ENCODE measurements at regions not wholly inside any gene's neighbourhood (a gene's known extent, or its start where the extent isn't known, plus 50 kb on each side); places are given as distances from the start of the nearest gene placed in this dataset.

DNA sequence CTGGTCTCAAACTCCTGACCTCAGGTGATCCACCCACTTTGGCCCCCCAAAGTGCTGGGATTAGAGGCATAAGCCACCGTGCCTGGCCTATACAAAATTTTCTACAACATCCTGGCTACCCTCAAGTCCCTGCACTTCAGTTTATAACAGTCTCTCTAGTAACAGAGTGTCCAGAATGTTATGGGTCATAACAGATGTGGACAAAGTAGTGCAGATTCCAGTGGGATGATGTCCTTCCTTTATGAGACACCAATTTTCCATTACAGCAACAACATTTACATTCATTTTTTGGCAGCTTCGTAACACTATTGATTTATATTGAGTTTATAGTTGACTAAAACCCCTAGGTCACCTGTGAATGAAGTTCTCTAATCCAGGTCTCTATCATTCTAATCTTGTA is 429.4 kb upstream of the PTBP2 start:
- FAIRE-seq (no peak), DNase-seq (ENCODE audit: low read depth in 1 of 2, low spot score in 2 of 2) (no peak)
- Histone ChIP-seq H3K14ac (ENCODE audit: insufficient read length) (no peak overlapping the region), H2BK15ac (ENCODE audit: low read length) (no peak overlapping the region), H3K79me2 (ENCODE audit: control insufficient read depth in 1 of 2, insufficient read depth in 2 of 2, low read length in 2 of 2) (no peaks in the 10 kb centered on the region), H2BK20ac (ENCODE audit: low read length) (no peak overlapping the region), H4K8ac (ENCODE audit: extremely low read depth, insufficient read depth, low read length) (no peak overlapping the region), H3K18ac (ENCODE audit: extremely low read depth, low read length) (no peak overlapping the region), H3K4me3 (ENCODE audit: extremely low read depth in 1 of 4, insufficient read depth in 2 of 4, low read depth in 3 of 4, low read length in 4 of 4) (no peak overlapping the region), H2AK5ac (ENCODE audit: low read depth, low read length) (no peak overlapping the region), H3K4ac (replicated peaks; ENCODE audit: insufficient read length, low read depth, low read length) (no peak overlapping the region), H3K23me2 (ENCODE audit: low read depth, low read length) (no peaks in the 10 kb centered on the region), H2BK12ac (ENCODE audit: low read depth, low read length) (no peak overlapping the region), H4K5ac (ENCODE audit: insufficient read length, low read depth, low read length) (no peak overlapping the region), H3K23ac (ENCODE audit: insufficient read length) (no peak overlapping the region), H3K9ac (replicated peaks in 1 of 4; ENCODE audit: extremely low read depth in 1 of 4, low read depth in 3 of 4, low read length in 3 of 4) (no peak overlapping the region), H3K79me1 (ENCODE audit: low read depth, low read length) (no peaks in the 10 kb centered on the region), H3K27me3 (replicated peaks in 1 of 4; ENCODE audit: control insufficient read depth in 3 of 4, extremely low read depth in 1 of 4, insufficient read depth in 3 of 4, low read length in 3 of 4) (no peaks in the 10 kb centered on the region), H4K20me1 (replicated peaks in 1 of 2; ENCODE audit: control insufficient read depth in 1 of 2, insufficient read depth in 2 of 2, low read length in 2 of 2) (no peaks in the 10 kb centered on the region), H2BK120ac (replicated peaks; ENCODE audit: low read depth, low read length) (no peak overlapping the region), H2BK5ac (ENCODE audit: low read depth, low read length) (no peak overlapping the region), H2AFZ (ENCODE audit: low read length) (no peak overlapping the region), H3K4me2 (ENCODE audit: insufficient read depth in 1 of 2, low read depth in 2 of 2, low read length in 2 of 2) (no peak overlapping the region), H3K9me3 (ENCODE audit: insufficient read depth in 2 of 2, low read depth in 1 of 2, low read length in 1 of 2) (peaks cover 0 to 5% of the 10 kb centered on the region in 2 experiments; a peak in 1 of 4 replicates), H3K4me1 (replicated peaks in 1 of 4; ENCODE audit: control insufficient read depth in 3 of 4, insufficient read depth in 4 of 4, low read length in 3 of 4) (no peaks in the 10 kb centered on the region; a peak in 1 of 7 replicates), H4K91ac (replicated peaks; ENCODE audit: insufficient read length, low read length) (no peak overlapping the region), H3K56ac (replicated peaks; ENCODE audit: insufficient read length, low read depth, low read length) (no peak overlapping the region), H3K36me3 (ENCODE audit: control insufficient read depth in 2 of 4, insufficient read depth in 4 of 4, low read length in 3 of 4) (no peaks in the 10 kb centered on the region), H3K27ac (ENCODE audit: low read depth, low read length) (no peak overlapping the region)
- ChIA-PET POLR2A (ENCODE audit: partially characterized antibody) (no interaction called here), CTCF (ENCODE audit: partially characterized antibody) (no interaction called here)
- WGBS, 2 experiments (ENCODE audit: extremely low coverage in 1 of 2, insufficient coverage in 1 of 2, insufficient read length in 1 of 2, insufficient replicate concordance in 2 of 2, low coverage in 1 of 2, low lambda C conversion rate in 2 of 2, missing lambda C conversion rate in 1 of 2) = 96% methylated on average over 2 of the region's 2 CpGs; no CpG with 5 or more reads in 1 of the 2 experiments
- TF ChIP-seq RAD21 (IDR thresholded peaks at IDR 0.05 in 1 of 2, conservative IDR thresholded peaks at IDR 0.05 in 1 of 2; ENCODE audit: low read depth in 2 of 2, low read length in 2 of 2) (no peak), TEAD4 (IDR thresholded peaks at IDR 0.05; ENCODE audit: low read depth, low read length) (no peak), CHD1 (IDR thresholded peaks at IDR 0.05; ENCODE audit: low read depth, low read length) (no peak), KDM1A (IDR thresholded peaks at IDR 0.05; ENCODE audit: borderline replicate concordance, low read length) (no peak), ZNF274 (IDR thresholded peaks at IDR 0.05; ENCODE audit: borderline replicate concordance, extremely low read depth, low read length) (no peak), KDM4A (IDR thresholded peaks at IDR 0.05; ENCODE audit: low read depth, low read length, severe bottlenecking) (no peak), YY1 (IDR thresholded peaks at IDR 0.05; ENCODE audit: low read depth, low read length) (no peak)
- TF ChIP-seq, protein P1, sequence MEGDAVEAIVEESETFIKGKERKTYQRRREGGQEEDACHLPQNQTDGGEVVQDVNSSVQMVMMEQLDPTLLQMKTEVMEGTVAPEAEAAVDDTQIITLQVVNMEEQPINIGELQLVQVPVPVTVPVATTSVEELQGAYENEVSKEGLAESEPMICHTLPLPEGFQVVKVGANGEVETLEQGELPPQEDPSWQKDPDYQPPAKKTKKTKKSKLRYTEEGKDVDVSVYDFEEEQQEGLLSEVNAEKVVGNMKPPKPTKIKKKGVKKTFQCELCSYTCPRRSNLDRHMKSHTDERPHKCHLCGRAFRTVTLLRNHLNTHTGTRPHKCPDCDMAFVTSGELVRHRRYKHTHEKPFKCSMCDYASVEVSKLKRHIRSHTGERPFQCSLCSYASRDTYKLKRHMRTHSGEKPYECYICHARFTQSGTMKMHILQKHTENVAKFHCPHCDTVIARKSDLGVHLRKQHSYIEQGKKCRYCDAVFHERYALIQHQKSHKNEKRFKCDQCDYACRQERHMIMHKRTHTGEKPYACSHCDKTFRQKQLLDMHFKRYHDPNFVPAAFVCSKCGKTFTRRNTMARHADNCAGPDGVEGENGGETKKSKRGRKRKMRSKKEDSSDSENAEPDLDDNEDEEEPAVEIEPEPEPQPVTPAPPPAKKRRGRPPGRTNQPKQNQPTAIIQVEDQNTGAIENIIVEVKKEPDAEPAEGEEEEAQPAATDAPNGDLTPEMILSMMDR (IDR thresholded peaks at IDR 0.05; ENCODE audit: control extremely low read depth in 1 of 3, insufficient read depth in 1 of 3, low read depth in 1 of 3, low read length in 3 of 3) = no peak
- TF ChIP-seq, protein P2, sequence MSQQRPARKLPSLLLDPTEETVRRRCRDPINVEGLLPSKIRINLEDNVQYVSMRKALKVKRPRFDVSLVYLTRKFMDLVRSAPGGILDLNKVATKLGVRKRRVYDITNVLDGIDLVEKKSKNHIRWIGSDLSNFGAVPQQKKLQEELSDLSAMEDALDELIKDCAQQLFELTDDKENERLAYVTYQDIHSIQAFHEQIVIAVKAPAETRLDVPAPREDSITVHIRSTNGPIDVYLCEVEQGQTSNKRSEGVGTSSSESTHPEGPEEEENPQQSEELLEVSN (IDR thresholded peaks at IDR 0.05) = no peak

Data from H1 (cell line).